Motor neuron (in vitro differentiated cells): ENCODE measurements at regions not wholly inside any gene's neighbourhood (a gene's known extent, or its start where the extent isn't known, plus 50 kb on each side); places are given as distances from the start of the nearest gene placed in this dataset.

ENCODE experiments used
- ATAC-seq, 8 experiments: fragments of 200-7000 bp; cut with Tn5 transposase; replicated peaks in 6 of 8; 2 replicates each; pipeline ENCODE4 v1.8.0; 2021; ENCODE audit warnings: mild to moderate bottlenecking in 8 of 8, moderate library complexity in 8 of 8
- H3K27ac ChIP-seq, 2 donors: fragments of 250-450 bp; sonication (Bioruptor Pico); 2 replicates each; pipeline ENCODE4 v1.9.0; 2021; ENCODE audit warnings: antibody characterized with exemption in 2 of 2, mild to moderate bottlenecking in 2 of 2, moderate library complexity in 1 of 2
- H3K4me1 ChIP-seq, 2 donors: fragments of 250-450 bp; sonication (Bioruptor Pico); replicated peaks in 1 of 2; 2 replicates each; pipeline ENCODE4 v1.6.1; 2021; ENCODE audit warnings: antibody characterized with exemption in 2 of 2, mild to moderate bottlenecking in 2 of 2, moderate library complexity in 1 of 2
- H3K4me3 ChIP-seq, 5 donors: fragments of 250-450 bp; sonication (Bioruptor Pico); 2 replicates each; pipeline ENCODE4 v1.9.0; 2021; ENCODE audit warnings: antibody characterized with exemption in 5 of 5, mild to moderate bottlenecking in 5 of 5, moderate library complexity in 4 of 5
- WGBS, 10 experiments: fragments of 450-650 bp; shearing (Covaris generic); methylation state at CpG; one replicate each; pipeline ENCODE4 v1.0.0; 2022; 5-methylcytosine and 5-hydroxymethylcytosine counted together
- in situ Hi-C, 9 experiments: fragments of 400-800 bp; cut with MboI; loops; one replicate each; pipeline ENCODE4 v1.15.0; 2021; ENCODE audit warnings: low sequenced_read_pairs in 9 of 9, low pct_unique_long_range_greater_than_20kb in 2 of 9; ENCODE audit not compliant: unreplicated experiment in 9 of 9

- Histone ChIP-seq H3K4me1 (no peaks in the 10 kb centered on the region), H3K4me3 (no peak overlapping the region), H3K27ac (no peak overlapping the region)
- in situ Hi-C loops: no loop called here
- WGBS, 10 experiments: 36 to 96% (median 78%) methylated on average over 2 to 3 of the region's 3 CpGs
- ATAC-seq: no peak
Observed at GRCh38 chr5:78706825-78707224, 58.3 kb upstream of the LHFPL2 start.

GRCh38 chr5:78706381-78706780, 57.8 kb upstream of the LHFPL2 start:
- no peak for ATAC-seq
- WGBS, 10 experiments: 20 to 100% (median 74%) methylated on average over 1 to 2 of the region's 2 CpGs; no CpG with 5 or more reads in 2 of the 10 experiments
- in situ Hi-C loops: no loop called here
- H3K4me3 ChIP-seq: no peak overlapping the region
- H3K27ac ChIP-seq: no peak overlapping the region
- no peaks in the 10 kb centered on the region for H3K4me1 ChIP-seq

GRCh38 chr5:78705826-78706225, 57.3 kb upstream of the LHFPL2 start:
- in situ Hi-C loops: no loop called here
- Histone ChIP-seq H3K27ac (no peak overlapping the region), H3K4me3 (no peak overlapping the region), H3K4me1 (no peaks in the 10 kb centered on the region)
- 34 to 100% (median 83%) methylated on average over 1 to 3 of the region's 3 CpGs; no CpG with 5 or more reads in 2 of the 10 experiments for WGBS, 10 experiments
- ATAC-seq: no peak

- WGBS, 10 experiments: 47 to 100% (median 62%) methylated on average over 1 to 3 of the region's 3 CpGs
- H3K27ac ChIP-seq: no peak overlapping the region
- no peaks in the 10 kb centered on the region for H3K4me1 ChIP-seq
- in situ Hi-C loops: no loop called here
- no peak overlapping the region for H3K4me3 ChIP-seq
- no peak for ATAC-seq
Observed at GRCh38 chr5:78701795-78702410, 53.3 kb upstream of the LHFPL2 start.

GRCh38 chr5:78699552-78700153, 51.1 kb upstream of the LHFPL2 start:
- ATAC-seq: peak; percentile 70 to 94 (median 91)

GRCh38 chr5:78698191-78698791, 49.7 kb upstream of the LHFPL2 start:
- in situ Hi-C loops: no loop called here
- no peak overlapping the region for H3K4me3 ChIP-seq
- H3K4me1 ChIP-seq: no peaks in the 10 kb centered on the region
- ATAC-seq: peak in 1 of 8 experiments; percentile 39
- no peak overlapping the region for H3K27ac ChIP-seq
- 17 to 100% (median 71%) methylated on average over 1 to 4 of the region's 4 CpGs; no CpG with 5 or more reads in 1 of the 10 experiments for WGBS, 10 experiments

More at GRCh38 chr5:78699552-78700153, 51.1 kb upstream of the LHFPL2 start:
- Histone ChIP-seq H3K4me1 (no peaks in the 10 kb centered on the region), H3K4me3 (no peak overlapping the region), H3K27ac (no peak overlapping the region)
- 0 to 87% (median 30%) methylated on average over 1 to 6 of the region's 6 CpGs; no CpG with 5 or more reads in 2 of the 10 experiments for WGBS, 10 experiments
- in situ Hi-C loops: no loop called here
